DMS114 treated with DMSO at 0.1 percent for 48 hours (cell line): ENCODE measurements at regions not wholly inside any gene's neighbourhood (a gene's known extent, or its start where the extent isn't known, plus 50 kb on each side); places are given as distances from the start of the nearest gene placed in this dataset.

ENCODE experiments used
- DNase-seq: peaks from one replicate; lab custom pipeline; 2025; ENCODE audit not compliant: unreplicated experiment; lab: John Stamatoyannopoulos, UW

DNA sequence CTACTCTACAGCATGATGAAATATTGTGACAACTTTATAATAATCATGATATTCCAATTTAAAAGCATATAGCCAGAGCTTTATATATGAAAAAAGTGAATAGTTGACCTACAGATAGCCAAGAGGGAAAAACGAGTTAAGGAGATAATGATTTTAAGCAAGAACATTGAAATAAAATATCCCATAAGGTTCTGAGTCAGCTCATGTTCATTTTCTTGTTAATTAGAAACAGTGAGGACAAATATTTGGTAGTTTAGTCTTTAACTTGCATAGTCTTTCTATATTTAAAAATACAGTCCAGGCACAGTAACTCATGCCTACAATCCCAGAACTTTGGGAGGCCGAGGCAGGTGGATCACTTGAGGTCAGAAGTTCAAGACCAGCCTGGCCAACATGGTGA, 55.8 kb upstream of the CDH6 start:
- DNase-seq, result no peak

DNA sequence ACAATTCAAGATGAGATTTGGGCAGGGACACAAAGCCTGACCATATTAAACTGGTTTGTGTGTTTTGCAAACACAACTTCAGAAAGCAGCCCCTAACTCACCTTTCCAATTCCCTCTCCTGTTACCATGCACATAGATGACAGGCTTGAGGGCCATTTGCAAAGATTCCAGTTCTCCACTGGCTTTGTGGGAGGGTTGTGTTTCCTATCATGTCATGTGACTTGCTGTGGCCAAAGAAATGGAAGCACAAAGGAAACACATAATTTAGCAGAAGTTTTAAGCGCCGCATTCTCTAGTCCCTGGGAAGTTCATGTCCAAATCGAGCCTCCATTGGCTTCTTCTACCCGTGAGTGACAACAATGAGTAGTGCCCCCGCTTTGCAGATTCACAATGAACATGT, 57.9 kb upstream of the CDH6 start:
- DNase-seq, result no peak

DNA sequence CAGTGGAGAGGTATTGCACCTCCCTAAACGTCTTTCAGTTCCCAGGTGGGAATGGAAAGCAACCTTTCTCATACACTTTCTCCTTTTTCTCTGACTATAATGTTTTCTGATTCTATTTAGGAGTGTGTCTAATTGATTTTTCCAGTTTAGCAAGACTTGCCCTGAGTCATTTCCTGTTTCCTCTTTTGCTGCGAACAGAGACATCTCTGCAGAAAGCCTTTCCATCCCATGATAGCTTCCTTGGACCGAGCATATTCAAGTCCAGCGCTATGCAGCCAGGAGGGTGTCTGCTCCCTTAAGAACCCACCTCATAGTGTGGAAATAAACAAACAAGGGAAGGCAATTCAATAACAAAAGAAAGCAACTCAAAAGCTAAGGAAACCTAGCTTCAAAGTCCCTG, 60.0 kb upstream of the CDH6 start:
- no peak for DNase-seq

DNA sequence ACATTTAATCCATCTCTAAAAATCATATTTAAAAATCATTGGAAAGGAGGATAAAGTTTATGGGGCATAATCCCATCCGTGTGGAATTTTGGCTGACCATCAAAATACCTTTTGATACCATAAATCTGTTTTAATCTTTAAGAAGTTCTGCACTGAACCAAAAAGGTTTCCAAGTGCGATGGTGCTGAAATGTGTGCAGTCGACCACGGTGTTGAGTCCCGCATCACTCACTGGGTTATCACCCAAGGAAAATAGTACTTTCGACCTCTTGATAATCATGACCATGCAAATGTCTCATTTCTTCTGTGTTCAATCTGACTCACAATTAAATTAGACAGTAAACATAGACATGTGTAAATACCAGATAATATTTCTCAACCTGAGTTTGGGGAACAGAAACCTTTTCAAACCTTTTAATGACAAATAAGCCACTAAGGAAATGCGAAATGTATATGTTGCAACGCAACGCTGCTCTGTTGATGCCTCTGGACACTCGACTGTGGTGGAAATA, 62.0 kb upstream of the CDH6 start:
- no peak for DNase-seq

DNA sequence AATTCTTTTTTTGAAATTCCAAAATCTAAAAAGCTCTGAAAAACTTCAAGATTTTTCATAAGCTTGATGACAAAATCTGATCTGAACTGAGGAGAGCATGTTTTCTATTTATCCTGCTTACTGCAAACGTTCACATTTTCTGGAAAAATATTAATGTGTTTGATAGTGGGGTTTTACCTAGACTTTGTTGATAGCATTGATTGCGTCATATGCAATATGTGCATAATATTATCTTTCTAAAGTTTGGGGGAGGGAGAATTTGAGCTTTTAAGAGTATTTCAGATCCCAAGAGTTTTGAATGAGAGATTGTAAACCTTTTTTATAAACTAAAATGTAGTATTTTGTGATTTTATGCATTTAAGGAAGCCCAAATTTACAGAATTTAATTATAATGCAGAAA, 62.8 kb upstream of the CDH6 start:
- no peak for DNase-seq

DNA sequence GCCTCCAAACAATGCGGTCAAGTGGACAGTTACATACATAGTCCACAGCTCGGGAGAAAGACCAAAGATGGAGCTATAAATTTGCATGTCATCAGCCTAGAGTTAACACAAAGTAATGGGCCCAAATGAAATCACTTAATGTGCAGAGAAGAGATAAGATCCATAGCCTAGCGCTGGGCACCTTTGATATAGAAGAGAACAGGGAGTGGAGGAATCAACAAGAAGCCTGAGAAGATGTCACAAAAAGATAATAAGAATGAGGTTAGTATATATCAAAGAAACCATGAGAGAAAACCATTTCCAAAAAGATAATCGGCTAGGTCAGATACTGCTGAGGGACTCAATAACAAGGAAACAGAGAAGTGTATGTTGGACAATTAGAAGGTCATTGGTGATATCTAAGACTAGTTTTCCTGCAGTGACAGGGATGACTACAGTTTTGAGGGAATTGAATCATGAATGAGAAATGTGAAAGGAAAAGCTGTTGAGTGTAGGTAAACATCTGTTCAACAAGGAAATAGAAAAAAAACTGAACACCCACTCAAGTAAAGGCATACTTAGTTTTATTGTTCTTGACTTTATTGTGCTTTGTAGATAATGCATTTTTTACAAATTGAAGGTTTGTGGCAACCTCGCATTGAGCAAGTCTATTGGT, 68.7 kb upstream of the CDH6 start:
- DNase-seq, result no peak

DNA sequence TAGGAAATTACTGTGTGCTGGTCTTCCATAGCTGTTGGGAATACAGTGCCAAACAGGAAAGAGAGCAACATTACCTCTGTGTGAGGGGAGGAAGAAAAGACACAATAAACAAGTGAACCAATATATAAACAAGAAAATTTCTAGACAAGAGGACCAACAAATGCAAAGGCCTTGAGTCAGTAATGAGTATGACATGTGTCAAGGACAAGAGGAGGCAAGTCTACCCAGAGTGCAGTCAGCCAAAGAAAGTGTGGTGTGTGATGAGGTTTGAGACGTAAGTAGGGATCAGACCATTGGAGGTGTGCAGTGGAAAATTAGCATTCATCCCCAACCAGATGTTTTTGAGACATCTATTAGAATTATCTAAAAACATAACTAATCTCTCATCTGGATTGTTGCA, 69.5 kb upstream of the CDH6 start:
- no peak for DNase-seq

DNA sequence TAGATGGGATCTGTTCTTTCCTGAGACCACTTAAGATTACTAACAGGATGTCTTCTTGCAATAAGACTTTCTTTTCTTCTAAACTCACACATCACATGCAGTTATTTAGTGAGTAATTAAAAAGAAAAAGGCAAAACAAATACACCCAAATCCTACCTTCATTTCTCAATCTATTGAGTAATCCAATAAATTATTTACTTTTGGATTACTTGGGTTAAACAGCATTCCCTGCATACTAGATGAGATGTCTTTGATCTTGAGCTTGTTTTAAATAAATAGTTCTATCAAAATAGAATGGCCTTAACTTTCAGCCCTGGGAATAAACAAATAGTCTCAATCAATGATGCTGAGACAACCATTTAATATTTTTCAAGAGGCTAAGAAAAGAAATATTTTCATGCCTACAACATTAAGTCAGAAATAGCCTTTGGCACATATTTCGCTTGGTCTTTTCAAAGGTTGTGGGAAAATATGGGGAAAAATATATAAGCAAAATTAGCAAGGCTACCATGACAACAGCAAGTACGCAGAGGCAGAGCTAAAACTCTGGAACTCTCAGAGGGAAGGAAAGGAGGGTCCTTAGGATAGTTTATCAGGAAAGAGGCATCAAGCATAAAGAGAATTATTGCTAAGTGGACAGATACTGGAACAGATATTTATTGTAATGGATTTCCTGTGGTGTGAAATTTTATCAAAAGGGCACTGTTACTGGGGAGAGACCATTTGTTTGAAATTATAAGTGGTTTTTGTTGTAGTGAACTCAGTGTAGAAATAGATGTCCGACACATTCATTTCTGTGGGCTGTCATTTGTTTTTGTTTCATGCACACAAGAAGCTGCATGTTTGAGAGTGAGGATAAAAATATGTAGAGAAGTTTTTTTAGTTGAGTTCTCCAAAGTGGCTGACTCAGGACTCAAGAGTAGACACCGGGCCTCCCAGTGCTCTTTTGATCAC, 70.2 kb upstream of the CDH6 start:
- DNase-seq, result no peak

DNA sequence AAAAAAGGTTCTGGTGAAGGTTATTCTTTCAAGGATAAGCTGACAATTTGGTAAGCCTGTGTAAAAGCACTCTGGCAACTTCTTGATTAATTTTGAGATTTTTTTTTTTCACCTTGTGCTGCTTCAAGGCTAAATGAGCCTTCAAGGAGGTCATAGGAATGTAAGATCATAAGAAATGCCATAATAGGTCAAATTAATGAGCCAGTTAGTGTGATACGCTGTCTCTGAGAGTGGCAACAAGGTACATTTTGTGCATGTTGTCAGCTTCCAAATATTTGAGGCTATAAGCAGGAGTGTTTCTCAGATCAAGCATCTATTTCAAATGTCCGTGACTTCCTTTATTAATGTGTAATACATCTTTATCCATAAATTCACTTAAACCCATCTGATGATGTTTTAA, 72.3 kb upstream of the CDH6 start:
- no peak for DNase-seq

DNA sequence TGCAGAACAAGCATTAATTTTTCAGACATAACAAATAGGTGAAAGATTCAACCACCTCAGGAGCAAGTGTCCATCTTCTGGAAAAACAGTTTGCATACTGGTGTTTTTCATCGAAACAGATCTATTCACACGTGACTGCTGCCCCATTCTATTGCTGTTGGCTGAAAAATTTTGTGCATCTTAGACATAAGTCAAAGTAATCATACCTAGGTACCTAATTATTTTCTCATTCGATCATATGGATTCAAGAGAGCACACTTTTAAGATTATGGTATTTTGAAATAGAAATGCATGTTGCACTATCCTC, 72.9 kb upstream of the CDH6 start:
- no peak for DNase-seq

DNA sequence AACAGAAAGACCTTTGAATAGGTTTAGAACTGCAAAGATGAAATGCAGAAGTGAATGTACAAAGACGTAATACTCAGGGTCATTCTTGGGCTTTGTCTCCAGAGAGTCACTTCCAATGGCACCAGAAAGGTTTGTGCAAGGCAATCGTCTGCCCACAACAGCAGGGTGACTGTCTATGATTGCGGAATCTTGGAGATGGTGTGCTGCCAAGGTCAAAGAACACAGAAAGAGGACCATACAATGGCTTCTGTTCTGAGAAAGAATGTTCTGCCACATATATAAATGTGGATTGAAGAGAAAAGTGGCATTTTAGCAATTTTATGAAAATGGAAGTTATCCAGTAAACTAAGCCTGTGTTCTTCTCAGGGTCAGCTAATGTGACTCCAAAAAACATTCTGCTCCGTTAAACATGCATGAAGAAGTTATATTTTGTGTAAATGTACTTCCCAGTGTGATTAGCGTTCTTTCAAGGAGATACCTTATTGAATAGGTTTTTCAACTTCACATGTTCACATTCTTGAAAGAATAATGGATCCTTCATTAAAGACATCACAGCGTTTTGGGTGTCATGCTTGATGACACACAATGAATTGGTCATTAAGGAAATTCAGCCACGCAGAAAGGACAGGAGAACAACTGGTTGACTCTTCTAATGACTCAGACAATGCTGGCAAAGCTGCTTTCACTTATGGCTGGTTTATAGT, 73.4 kb upstream of the CDH6 start:
- DNase-seq, result no peak

DNA sequence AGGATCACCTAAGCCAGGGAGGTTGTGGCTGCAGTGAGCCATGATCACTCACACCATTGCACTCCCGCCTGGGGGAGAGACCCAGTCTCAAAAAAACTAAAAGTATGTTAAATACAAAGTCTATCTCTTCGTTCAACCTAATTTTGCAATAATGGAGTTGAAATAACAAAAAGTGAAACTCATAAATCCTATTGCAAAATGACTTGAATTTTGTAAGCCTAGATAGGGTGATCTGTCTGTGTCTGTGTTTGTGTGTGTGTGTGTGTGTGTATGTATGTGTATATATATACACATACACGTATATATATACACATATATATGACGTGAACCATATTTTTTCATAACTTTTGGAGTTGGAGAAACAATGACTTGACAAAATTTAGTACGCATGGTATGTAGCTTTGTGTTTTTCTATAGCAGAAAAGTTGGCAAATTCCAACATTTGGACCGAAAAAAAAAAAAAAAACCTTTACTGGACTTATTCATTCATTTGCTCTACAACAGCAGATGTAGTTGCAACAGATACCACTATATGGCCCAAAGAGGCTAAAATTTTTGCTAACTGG, 76.9 kb upstream of the CDH6 start:
- DNase-seq, result no peak

DNA sequence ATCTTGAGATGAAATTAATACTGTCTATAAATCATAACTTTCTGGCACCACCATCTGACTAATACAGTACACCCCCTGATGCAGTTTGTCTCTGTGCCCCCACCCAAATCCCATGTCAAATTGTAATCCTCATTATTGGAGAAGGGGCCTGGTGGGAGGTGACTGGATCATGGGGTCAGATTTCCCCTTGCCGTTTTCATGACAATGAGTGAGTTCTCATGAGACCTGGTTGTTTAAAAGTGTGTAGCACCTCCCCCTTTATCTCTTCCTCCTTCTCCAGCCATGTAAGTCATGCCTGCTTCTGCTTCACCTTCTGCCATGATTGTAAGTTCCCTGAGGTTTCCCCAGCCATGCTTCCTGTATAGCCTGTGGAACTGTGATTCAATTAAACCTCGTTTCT, 78.7 kb upstream of the CDH6 start:
- no peak for DNase-seq

DNA sequence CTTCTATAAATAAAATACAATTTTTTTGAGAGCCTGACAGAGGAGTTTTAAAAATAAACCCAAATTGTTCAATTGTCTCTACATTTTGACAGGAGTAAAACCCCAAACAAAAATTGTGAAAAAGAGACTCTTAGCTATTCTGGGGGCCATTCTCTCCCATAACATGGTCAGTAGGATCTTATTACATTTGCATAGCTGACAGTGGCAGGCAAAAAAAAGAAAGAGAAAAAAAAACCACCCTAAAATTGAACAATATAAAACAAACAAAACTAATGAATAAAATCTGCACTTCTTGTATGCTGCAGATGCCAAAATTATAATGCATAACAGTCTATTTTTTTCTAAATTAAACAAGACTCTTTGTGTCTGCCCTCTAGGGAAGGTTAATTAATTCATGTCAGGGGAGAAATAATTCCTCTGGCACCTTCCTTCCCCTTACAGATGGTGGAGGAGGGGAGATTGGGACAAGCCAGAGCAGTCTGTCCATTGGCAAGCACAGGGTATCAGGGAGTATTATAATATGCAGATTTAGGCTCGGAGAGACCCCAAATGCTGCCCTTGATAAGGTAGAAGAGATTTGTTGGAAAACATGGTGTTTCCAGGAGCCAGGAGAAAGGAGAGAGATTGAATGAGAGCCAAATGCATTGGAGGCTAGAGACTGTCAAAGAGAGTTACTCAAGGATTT, 79.7 kb upstream of the CDH6 start:
- DNase-seq, result no peak

DNA sequence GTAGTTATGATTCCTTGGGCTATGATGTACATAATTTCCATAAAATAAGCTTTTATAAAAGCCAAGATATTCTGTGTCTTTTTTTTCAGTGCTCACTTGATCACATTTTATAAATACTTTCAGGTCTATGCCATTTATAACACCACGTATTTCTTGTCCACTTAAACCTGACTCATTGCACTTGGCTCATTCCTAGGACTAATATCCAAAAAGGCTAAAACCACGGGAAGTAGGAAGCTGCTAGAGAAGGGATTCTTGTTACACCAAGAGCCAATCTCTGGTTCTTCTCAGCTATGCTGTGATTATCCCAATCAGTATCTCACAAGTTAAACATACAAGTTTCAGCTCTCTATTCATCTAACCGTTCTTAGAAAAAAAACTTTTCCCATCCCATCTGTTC, 80.4 kb upstream of the CDH6 start:
- DNase-seq, result no peak

DNA sequence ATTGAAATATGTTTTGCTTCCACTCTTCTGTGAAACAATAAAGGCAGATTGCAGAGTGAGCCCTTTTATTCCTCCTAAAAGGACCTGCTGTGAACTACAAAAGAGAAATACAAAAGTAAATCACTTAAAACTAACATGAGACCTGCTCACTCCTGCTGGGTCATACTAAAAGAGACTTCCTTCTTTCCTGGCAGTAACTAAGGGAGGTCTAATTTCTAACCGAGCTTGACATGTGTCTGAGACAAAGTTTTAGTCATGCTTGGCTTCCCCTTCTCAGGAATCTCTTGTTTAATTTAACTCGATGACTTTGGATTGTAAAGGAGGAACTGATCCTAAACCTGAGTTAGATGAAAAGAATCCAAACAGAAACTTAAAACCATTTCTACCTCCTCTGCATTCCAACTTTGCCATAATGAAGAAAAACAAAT, 86.4 kb upstream of the CDH6 start:
- DNase-seq, result no peak

DNA sequence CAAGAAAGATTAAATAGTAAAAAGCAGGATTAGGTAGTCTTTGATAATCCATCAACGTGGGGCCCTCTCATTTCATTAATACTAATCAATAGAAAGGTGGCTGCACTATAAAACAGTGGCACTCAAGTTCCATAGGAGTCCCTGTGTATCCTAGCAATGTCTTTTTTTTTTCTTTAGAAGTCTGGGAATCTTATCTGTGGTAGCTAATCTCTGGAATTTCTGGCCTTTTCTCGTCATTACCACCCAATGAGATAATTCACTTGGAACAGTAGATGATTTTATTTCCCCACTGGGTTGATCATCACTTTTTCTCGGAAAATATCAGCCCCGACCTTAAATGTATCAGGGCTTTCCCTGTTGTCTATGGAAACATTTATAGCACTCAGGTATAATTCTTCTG, 86.8 kb upstream of the CDH6 start:
- DNase-seq, result no peak

DNA sequence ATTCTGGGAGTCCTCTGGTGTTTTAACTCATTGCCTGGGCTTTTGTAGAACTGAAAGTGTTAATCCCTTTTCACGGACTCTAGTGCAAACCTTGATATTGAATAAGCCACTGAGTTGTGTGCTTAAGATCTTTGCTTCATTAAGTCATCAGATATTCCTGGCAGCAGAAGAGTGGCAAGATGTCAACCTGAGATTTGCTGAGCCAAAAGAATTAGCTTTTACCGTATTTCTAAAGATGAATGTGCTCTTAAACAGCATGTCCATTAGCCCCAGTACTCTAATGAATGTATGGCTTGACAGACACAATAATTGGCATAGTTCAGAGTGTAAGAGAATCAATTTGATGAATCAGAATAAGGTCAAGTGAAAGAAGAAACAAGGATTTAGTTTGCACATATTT, 87.2 kb upstream of the CDH6 start:
- no peak for DNase-seq

DNA sequence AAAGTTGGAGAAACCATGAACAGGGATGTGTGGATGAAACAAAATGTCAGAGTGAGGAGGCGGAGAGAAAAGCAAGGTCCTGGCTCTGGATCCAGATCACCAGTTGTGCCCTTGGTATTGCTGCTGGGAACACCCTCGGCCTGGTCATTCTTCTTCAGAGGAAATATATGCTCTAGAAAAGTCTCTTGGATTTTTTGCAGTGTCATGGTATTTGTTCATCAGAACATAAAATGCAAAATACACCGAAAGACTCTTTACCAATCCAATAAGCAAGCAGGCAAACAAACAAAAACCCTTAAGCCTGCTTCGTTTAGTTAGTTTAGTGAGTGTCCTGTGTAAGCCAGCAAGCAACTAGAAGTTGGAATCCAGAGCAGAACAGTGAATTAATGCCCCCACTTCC, 88.7 kb upstream of the CDH6 start:
- no peak for DNase-seq

DNA sequence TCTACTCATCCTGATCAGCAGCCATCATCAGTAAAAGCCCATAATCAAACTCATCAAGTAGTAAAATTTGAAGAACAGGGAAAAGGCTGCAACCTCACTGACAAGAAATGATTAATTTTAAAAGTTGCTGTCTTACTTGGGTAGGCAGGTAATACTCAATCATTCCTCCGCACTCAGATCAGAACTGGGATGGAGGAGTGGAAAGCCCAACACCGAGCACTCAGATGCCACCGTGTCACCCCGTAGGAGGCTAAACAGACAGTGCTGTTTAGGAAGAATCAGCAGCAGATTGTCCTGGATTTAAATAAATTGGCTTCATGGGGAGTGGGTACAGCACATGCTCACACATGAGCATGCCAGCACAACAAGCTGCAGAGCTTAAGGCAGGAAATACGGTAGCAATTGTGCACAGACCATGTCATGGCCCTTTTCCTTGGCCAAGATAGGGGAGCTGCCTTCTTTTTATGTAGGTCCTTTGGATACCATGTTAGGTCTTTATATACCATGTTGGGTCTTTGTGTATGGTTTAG, 92.6 kb upstream of the CDH6 start:
- no peak for DNase-seq

DNA sequence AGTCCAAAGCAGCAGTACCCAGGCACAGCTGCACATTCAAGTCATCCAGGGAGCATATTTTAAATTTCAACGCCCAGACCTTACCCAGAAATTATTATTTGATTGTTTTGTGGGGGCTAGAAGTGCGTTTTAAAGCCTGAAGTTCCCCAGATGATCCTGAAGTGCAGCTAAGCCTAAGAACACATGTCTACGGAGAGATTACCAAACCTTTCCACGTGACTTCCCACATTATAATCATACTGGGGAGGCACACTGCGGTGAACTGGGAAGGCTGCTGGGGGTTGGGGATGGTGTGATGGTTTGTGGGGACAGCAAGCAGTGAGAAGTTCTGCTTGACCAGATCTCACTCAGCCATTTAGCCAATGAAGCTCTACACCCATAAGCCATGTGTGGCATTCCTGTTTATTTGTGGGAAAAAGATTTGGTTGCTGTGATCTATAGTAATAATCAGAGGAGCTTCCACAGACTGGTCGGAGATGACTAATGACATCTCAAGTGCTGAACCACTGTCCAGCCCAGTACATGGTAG, 93.4 kb upstream of the CDH6 start:
- DNase-seq, result no peak
